Transverse colon (tissue), 4 donors: ENCODE measurements at regions not wholly inside any gene's neighbourhood (a gene's known extent, or its start where the extent isn't known, plus 50 kb on each side); places are given as distances from the start of the nearest gene placed in this dataset.

Experiments used
- CTCF ChIP-seq, 5 experiments: fragments of 200-600 bp in 3 of 5; fragments of 450-650 bp in 2 of 5; sonication (generic) in 3 of 5; IDR thresholded peaks; 1 replicate in 2 of 5; 2 replicates in 3 of 5; pipeline ENCODE4 v1.5.1; 2016 to 2017; ENCODE audit warnings: antibody characterized with exemption in 5 of 5, inconsistent platforms in 3 of 5, mild to moderate bottlenecking in 2 of 5, moderate library complexity in 1 of 5
- POLR2A ChIP-seq: fragments of 450-650 bp; IDR thresholded peaks from one replicate; pipeline ENCODE4 v1.6.1; 2016; ENCODE audit warnings: antibody characterized with exemption, mild to moderate bottlenecking, moderate library complexity
- POLR2AphosphoS5 ChIP-seq, 3 donors: sonication (generic); formaldehyde crosslinking; IDR thresholded peaks; one replicate each; pipeline ENCODE4 v1.6.1; 2016; ENCODE audit warnings: antibody characterized with exemption in 3 of 3

GRCh38 chr6:40162074-40162473 is 227.8 kb upstream of the MOCS1 start:
- TF ChIP-seq CTCF (IDR thresholded peaks at IDR 0.05) = no peak
- TF ChIP-seq POLR2AphosphoS5 (IDR thresholded peaks at IDR 0.05) = no peak
- TF ChIP-seq POLR2A = no peak
